SKM-1 (cell line): ENCODE measurements at regions not wholly inside any gene's neighbourhood (a gene's known extent, or its start where the extent isn't known, plus 50 kb on each side); places are given as distances from the start of the nearest gene placed in this dataset.

Source experiments
- DNase-seq: peaks from one replicate; lab custom pipeline; 2025; ENCODE audit not compliant: unreplicated experiment; lab: John Stamatoyannopoulos, UW

- no peak for DNase-seq
These were observed 66.7 kb downstream of the C16orf95 start for GRCh38 chr16:87250431-87250960.

- no peak for DNase-seq
These were observed 64.8 kb downstream of the C16orf95 start for GRCh38 chr16:87252269-87252970.
